Activated CD4-positive, alpha-beta T cell treated with anti-CD3 and anti-CD28 coated beads, Interleukin-2, amount 10 ng/mL, durations not matched to agents 24 days and 14 days (primary cell): ENCODE measurements at regions not wholly inside any gene's neighbourhood (a gene's known extent, or its start where the extent isn't known, plus 50 kb on each side); places are given as distances from the start of the nearest gene placed in this dataset.
"Not testable (repeated sequence)": the region's sequence is repeated elsewhere in the genome, so short reads cannot be mapped to it uniquely, and the experiment has no call there.

Experiments used
- DNase-seq: peaks from one replicate; pipeline ENCODE4 v3.0.0; 2022
- H3K27ac Mint-ChIP-seq: one replicate; pipeline ENCODE4 v1.8.0; 2022; ENCODE audit warnings: mild to moderate bottlenecking, mixed read lengths
- H3K27me3 Mint-ChIP-seq: one replicate; pipeline ENCODE4 v1.8.0; 2022; ENCODE audit warnings: mixed read lengths
- H3K36me3 Mint-ChIP-seq: one replicate; pipeline ENCODE4 v1.8.0; 2022; ENCODE audit warnings: low read depth, mild to moderate bottlenecking, mixed read lengths
- H3K4me1 Mint-ChIP-seq: one replicate; pipeline ENCODE4 v1.8.0; 2021; ENCODE audit warnings: mixed read lengths
- H3K4me3 Mint-ChIP-seq: one replicate; pipeline ENCODE4 v1.8.0; 2022; ENCODE audit warnings: mild to moderate bottlenecking, moderate library complexity, mixed read lengths
- H3K9me3 Mint-ChIP-seq: one replicate; pipeline ENCODE4 v1.8.0; 2021; ENCODE audit warnings: mixed read lengths
- intact Hi-C: fragments of 100-400 bp; cut with micrococcal nuclease; formaldehyde crosslinking; loops from one replicate; pipeline ENCODE4 v1.15.1; 2023

DNA sequence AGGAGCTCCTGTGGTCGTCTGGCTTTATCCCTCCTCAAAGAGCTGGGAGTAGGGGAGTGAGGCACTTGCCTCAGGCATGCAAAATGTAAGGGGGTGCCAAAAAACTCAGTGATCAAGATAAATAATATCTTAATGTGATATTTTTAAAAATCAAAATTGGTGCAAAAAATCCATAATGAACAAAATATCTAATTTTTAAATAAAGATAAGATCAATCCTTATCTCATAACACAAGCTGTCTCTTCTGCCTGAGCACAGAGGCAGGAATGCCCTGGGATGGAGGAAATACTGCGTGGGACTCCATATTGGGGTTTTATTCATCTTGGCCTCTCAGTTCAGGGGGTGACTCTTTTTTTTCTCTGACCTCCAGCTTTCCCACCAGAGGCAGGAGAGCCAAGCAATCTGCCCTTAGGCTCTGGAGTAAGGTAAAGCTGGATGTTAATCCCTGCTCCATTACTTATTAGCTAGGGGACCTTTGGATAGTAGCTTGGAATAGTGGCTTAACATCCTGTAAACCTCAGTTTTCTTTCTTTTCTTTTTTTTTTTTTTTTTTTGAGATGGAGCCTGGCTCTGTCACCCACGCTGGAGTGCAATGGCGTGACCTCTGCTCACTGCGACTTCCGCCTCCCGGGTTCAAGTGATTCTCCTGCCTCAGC, 77.3 kb upstream of the NFASC start:
- peaks cover 6% of the 10 kb centered on the region for H3K4me1 Mint-ChIP-seq
- H3K36me3 Mint-ChIP-seq: no peaks in the 10 kb centered on the region
- no peak overlapping the region for H3K4me3 Mint-ChIP-seq
- DNase-seq: no peak
- H3K27me3 Mint-ChIP-seq: peaks cover 17% of the 10 kb centered on the region
- intact Hi-C loops: no loop called here
- no peaks in the 10 kb centered on the region for H3K9me3 Mint-ChIP-seq
- no peak overlapping the region for H3K27ac Mint-ChIP-seq

DNA sequence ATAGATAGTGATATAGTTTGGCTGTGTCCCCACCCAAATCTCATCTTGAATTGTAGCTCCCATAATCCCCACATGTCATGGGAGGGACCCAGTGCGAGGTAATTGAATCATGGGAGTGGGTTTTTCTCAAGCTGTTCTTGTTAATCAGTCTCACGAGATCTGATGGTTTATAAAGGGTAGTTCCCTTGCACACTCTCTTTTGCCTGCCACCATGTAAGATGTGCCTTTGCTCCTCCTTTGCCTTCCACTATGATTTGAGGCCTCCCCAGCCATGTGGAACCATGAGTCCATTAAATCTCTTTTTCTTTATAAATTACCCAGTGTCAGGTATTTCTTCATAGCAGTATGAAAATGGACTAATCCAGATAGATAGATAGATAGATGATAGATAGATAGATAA, 73.8 kb upstream of the NFASC start:
- intact Hi-C loops, H3K4me1 Mint-ChIP-seq, DNase-seq, H3K4me3 Mint-ChIP-seq, H3K36me3 Mint-ChIP-seq, H3K9me3 Mint-ChIP-seq, H3K27ac Mint-ChIP-seq, H3K27me3 Mint-ChIP-seq: not testable (repeated sequence)

DNA sequence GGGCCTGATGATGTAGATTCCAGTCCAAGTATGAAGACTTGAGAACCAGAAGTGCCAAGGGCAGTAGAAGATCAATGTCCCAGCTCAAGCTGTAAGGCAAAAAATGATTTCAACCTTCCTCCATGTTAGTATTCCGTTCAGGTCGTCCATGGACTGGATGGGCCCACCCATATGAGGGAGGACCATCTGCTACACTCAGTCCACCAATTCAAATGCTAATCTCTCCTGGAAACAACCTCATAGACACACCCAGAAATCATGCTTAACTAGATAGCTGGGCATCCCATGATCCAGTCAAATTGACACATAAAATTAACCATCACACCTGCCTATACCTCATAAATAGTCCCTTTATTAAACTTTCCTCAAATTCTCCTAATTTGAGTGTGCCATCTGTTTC, 73.3 kb upstream of the NFASC start:
- intact Hi-C loops: no loop called here
- Mint-ChIP-seq H3K4me3 (no peak overlapping the region), H3K4me1 (no peaks in the 10 kb centered on the region), H3K9me3 (no peaks in the 10 kb centered on the region), H3K36me3 (no peaks in the 10 kb centered on the region), H3K27me3 (no peaks in the 10 kb centered on the region), H3K27ac (no peak overlapping the region)
- DNase-seq: no peak

DNA sequence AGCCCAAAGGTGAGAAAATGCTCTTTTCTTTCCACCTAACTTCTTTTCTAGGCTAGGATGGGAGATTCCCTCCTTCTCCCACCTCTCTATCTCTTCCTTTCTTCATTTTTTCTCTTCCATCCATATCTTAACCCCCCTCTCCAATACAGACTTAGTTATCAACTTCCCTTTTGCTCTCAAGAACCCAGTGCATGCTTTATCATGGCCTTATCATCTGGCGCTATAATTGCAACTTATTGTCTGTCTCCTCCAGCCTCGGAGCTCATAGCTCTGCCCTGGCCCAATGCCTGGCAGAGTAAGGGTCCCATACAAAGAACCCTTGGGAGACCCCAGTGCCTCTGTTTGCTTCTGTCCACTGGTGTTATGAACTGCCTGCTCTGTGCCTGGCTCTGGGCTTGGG, 71.0 kb upstream of the NFASC start:
- no peaks in the 10 kb centered on the region for H3K36me3 Mint-ChIP-seq
- DNase-seq: no peak
- no peaks in the 10 kb centered on the region for H3K9me3 Mint-ChIP-seq
- H3K4me3 Mint-ChIP-seq: no peak overlapping the region
- peaks cover 6% of the 10 kb centered on the region for H3K27me3 Mint-ChIP-seq
- H3K4me1 Mint-ChIP-seq: no peaks in the 10 kb centered on the region
- no peak overlapping the region for H3K27ac Mint-ChIP-seq
- intact Hi-C loops: loop anchor here (10.0 kb wide), 1 partner anchor 365 kb away; no protein-coding TSS in a partner anchor

DNA sequence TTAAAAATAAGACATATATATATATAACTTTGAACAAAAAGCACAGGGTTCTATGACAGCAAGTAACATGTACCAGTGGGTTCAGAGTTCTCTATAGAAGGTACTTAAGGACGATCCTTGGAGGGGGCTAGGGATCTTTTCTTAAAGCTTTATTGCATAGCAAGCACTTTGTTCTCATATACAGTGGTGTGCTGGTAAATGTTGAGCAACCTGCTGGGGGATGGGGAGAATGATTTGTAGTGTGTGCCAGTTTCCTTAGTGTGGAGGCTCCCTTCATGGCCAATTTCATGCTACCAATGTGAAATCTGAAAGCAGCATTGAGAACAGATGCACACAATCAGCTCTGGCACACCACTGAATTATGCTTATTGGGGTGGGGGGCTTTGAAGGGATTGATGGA, 69.5 kb upstream of the NFASC start:
- intact Hi-C loops: loop anchor here (10.0 kb wide), 1 partner anchor 366 kb away; no protein-coding TSS in a partner anchor
- Mint-ChIP-seq H3K9me3 (no peaks in the 10 kb centered on the region), H3K4me1 (no peaks in the 10 kb centered on the region), H3K27me3 (peaks cover 10% of the 10 kb centered on the region), H3K27ac (no peak overlapping the region), H3K36me3 (no peaks in the 10 kb centered on the region), H3K4me3 (no peak overlapping the region)
- no peak for DNase-seq

DNA sequence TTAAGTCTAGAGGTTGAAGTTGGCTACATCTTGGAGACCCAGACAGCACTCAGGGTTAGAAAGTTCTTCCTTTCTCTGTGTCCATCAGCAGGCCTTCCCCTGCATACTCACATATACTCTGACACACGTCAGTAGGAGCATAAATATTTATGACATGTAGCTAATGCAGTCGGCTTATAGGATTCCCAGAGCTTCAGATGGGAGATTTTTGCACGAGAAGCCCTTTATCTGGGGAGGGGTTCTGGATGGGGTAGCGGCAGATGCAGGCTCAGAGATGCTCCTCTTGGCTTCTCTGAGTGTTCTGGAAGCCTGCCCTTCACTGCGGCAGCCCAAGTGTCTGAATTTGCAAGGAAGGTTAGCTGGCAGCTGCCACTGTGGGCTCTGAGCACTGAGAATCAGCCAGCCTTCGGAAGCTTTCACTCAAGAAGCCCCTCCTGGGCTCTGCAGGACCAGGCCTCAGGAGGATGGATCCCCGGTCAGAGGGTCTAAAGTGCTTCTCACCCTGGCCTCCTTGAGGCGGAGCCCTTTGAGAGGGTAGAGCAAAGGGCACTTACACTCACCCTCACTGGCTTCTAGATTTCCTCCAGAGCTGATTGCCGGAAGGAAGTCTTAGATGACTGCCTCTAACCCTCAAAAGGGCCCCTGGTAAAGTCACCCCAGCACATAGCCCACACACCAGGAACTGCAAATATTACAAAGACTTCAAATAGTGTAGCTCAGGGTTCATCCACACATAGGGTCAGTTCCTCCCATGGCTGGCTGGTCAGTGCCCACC, 68.1 kb upstream of the NFASC start:
- Mint-ChIP-seq H3K27ac (no peak overlapping the region), H3K4me1 (peaks cover 6% of the 10 kb centered on the region), H3K4me3 (no peak overlapping the region), H3K9me3 (no peaks in the 10 kb centered on the region), H3K36me3 (no peaks in the 10 kb centered on the region), H3K27me3 (peaks cover 10% of the 10 kb centered on the region)
- intact Hi-C loops: loop anchor here (10.0 kb wide), 1 partner anchor 368 kb away; no protein-coding TSS in a partner anchor
- DNase-seq: no peak

DNA sequence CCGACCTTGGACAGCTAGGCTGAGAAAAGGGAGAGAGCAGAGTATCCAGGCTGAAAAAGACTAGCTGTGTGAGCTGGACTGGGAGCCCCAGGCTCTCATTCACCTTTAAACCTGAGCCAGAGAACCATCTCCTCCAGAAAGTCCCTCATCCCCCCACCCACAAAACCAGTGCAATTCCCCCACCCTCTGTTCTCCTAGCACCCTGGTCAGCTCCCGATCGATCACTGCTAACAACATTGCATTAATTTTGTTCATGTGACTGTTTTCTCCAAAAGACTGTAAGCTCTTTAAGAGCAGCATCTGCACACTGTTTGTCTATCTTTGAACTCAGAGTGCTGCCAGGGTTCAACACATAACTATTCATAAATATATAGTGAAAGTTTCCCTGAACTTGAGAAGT, 67.1 kb upstream of the NFASC start:
- intact Hi-C loops: loop anchor here (10.0 kb wide), 1 partner anchor 369 kb away; no protein-coding TSS in a partner anchor
- peaks cover 6% of the 10 kb centered on the region for H3K4me1 Mint-ChIP-seq

DNA sequence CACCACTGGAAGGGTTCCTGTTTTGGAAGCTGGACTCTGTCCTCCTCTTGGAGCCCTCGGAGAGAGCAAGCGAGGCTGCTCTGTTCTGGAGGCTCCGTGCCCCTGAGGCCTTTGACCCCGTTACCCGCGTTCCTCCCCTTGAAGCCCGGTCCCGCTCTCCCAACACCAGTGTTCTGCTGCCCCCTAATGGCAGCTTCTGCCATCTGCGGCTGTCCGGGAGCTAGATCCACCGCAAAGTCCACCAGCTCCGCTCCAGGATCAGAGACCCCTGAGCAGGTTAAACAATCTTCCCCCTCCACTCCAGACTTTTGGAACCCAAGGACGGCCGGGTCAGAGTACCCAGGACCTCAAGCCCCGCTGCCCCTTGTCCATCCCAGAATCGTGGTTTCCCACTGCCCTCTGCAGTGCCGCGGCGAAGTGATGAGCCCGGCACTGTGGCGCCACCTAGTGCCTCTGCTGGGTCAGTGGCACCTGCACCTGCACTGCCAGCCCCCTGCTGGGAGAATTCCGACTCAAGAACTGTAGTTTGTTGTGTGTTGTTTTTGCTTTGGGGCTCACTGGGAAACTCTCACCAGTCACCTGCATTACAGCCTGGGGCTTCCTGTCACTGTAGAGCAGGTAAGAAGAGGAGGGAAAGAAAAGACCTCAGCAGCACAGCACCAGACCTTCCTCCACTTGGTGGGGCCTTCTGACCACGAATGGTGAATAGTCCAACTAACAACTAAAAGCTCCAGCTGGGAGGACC, 63.5 kb upstream of the NFASC start:
- DNase-seq: peak; percentile 95
- no peaks in the 10 kb centered on the region for H3K36me3 Mint-ChIP-seq
- H3K9me3 Mint-ChIP-seq: no peaks in the 10 kb centered on the region
- peak overlapping the region; percentile 61 for H3K27ac Mint-ChIP-seq
- H3K4me3 Mint-ChIP-seq: peak overlapping the region; percentile 89
- intact Hi-C loops: loop anchor here (1.0 to 10.0 kb wide), 4 partner anchors 16 to 372 kb away; no protein-coding TSS in a partner anchor
- peaks cover 16% of the 10 kb centered on the region for H3K27me3 Mint-ChIP-seq
- H3K4me1 Mint-ChIP-seq: peaks cover 6% of the 10 kb centered on the region

More for the DNA sequence above, 67.1 kb upstream of the NFASC start:
- no peaks in the 10 kb centered on the region for H3K9me3 Mint-ChIP-seq
- peaks cover 10% of the 10 kb centered on the region for H3K27me3 Mint-ChIP-seq
- no peak overlapping the region for H3K27ac Mint-ChIP-seq
- DNase-seq: no peak
- H3K36me3 Mint-ChIP-seq: no peaks in the 10 kb centered on the region
- H3K4me3 Mint-ChIP-seq: no peak overlapping the region

DNA sequence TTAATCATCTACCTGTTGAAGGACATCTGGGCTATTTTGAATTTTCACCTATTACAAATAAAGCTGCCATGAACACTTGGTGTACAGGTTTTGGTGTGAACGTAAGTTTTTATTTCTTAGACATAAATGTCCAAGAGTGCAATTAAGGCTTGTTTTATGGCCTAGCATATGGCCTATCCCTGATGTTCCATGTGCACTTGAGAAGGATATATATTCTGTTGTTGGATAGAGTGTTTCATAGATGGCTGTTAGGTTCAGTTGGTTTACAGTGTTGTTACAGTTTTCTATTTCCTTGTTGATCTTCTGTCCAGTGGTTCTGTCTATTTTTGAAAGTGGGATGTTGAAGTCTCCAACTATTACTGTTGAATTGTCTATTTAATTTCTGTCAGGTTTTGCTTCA, 61.2 kb upstream of the NFASC start:
- H3K27ac Mint-ChIP-seq: no peak overlapping the region
- no peak for DNase-seq
- H3K27me3 Mint-ChIP-seq: peaks cover 19% of the 10 kb centered on the region
- no peak overlapping the region for H3K4me3 Mint-ChIP-seq
- intact Hi-C loops: loop anchor here (10.0 kb wide), 1 partner anchor 375 kb away; no protein-coding TSS in a partner anchor
- no peaks in the 10 kb centered on the region for H3K36me3 Mint-ChIP-seq
- peaks cover 6% of the 10 kb centered on the region for H3K4me1 Mint-ChIP-seq
- H3K9me3 Mint-ChIP-seq: no peaks in the 10 kb centered on the region

DNA sequence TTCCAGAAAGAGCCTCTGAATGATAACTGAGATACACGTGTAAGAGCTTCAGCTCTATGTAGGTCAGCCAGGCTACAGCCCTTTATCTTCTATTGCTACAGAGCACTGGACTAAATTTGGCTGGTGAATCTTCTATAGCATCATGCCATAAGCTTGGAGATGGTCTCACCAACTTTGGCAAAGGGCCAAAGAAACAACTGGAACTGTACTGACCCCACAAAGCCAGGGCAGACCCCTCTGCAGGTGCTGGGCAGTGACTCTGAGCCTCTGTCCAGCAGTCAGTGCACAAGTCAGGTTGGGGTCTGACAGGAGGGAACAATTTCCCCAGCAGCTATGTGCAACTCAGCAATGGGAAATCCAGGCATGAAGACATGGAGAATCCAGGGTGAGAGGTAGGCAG, 57.8 kb upstream of the NFASC start:
- peaks cover 24% of the 10 kb centered on the region for H3K27me3 Mint-ChIP-seq
- intact Hi-C loops: no loop called here
- no peak overlapping the region for H3K27ac Mint-ChIP-seq
- no peaks in the 10 kb centered on the region for H3K4me1 Mint-ChIP-seq
- no peak for DNase-seq
- H3K4me3 Mint-ChIP-seq: no peak overlapping the region
- no peaks in the 10 kb centered on the region for H3K36me3 Mint-ChIP-seq
- H3K9me3 Mint-ChIP-seq: no peaks in the 10 kb centered on the region

DNA sequence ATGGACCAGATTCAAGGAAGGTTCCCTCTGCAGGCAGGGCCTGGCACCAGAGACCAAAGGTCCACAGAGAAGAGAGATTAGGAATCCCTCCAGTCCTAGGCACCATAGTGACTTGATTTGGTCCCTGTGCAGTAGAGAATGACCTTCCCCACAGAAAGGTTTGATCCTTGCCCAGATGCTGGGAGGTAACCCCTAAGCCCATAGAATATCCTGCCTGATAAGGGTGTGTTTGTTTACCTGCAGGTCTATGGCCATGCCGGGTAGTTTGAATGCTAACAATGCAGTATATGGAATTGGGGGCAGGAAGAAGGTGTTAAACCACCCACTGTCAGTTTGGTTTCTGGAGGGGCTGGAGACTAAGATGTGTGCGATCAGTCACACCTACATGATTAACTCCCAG, 57.1 kb upstream of the NFASC start:
- Mint-ChIP-seq H3K4me3 (no peak overlapping the region), H3K4me1 (no peaks in the 10 kb centered on the region), H3K27ac (no peak overlapping the region), H3K9me3 (no peaks in the 10 kb centered on the region), H3K27me3 (peaks cover 24% of the 10 kb centered on the region), H3K36me3 (no peaks in the 10 kb centered on the region)
- intact Hi-C loops: no loop called here
- no peak for DNase-seq

DNA sequence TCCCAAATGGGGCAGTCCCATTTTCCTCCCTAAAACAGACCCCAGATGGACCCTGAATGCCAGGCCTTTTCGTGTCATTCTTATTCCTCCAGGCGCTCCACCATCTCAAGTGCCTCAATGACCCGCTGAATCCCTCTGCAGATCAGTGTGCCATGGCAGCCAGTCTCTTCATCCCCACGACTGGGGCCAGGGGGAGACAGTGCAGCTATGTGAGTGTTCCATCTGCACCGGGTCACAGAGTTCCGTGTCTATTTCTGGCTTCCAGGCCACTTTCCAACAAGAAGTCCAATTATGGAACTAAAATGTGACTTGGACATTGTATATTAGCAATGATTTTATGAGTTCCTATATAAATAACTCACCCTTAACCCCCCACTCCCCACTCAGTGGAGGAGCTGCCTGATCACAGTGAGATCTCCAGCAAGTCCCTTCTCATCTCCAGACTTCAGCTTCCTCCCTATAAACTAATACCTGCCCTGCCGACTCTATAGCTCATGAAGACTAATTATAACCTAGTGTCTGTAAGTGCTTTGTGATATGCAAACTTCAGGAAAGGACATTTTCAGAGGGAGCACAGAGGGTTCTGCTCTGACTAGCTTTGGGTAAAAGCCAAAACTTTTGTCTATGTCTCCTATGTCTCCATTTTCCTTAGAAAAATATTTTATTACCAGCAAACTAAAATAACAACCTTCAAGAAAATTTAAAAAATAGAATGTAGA, 56.3 kb upstream of the NFASC start:
- no peaks in the 10 kb centered on the region for H3K4me1 Mint-ChIP-seq
- H3K27ac Mint-ChIP-seq: no peak overlapping the region
- H3K4me3 Mint-ChIP-seq: no peak overlapping the region
- no peaks in the 10 kb centered on the region for H3K36me3 Mint-ChIP-seq
- H3K9me3 Mint-ChIP-seq: no peaks in the 10 kb centered on the region
- intact Hi-C loops: no loop called here
- H3K27me3 Mint-ChIP-seq: peaks cover 27% of the 10 kb centered on the region
- no peak for DNase-seq

DNA sequence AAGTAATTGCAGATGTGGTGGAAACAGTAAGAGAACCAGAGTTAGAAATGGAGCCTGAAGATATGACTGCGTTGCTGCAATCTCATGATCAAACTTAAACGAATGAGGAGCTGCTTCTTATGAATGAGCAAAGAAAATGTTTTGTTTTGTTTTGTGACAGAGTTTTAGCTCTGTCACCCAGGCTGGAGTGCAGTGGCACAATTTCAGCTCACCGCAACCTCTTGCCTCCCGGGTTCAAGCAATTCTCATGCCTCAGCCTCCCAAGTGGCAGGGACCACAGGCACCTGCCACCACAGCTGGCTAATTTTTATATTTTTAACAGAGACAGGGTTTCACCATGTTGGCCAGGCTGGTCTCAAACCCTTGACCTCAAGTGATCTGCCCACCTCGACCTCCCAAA, 53.3 kb upstream of the NFASC start:
- Mint-ChIP-seq H3K4me1 (no peaks in the 10 kb centered on the region), H3K27me3 (peaks cover 25% of the 10 kb centered on the region), H3K4me3 (no peak overlapping the region), H3K9me3 (no peaks in the 10 kb centered on the region), H3K36me3 (no peaks in the 10 kb centered on the region), H3K27ac (no peak overlapping the region)
- no peak for DNase-seq
- intact Hi-C loops: no loop called here
